ENCODE measurements at regions not wholly inside any gene's neighbourhood (a gene's known extent, or its start where the extent isn't known, plus 50 kb on each side); places are given as distances from the start of the nearest gene placed in this dataset.

- no peak for TF ChIP-seq CTCF (conservative IDR thresholded peaks at IDR 0.05)
- no peak for TF ChIP-seq EZH2 (IDR thresholded peaks at IDR 0.05; ENCODE audit: low read depth)
These were observed 50.0 kb upstream of the CELF2 start for GRCh38 chr10:10967581-10968256.
